ENCODE measurements at regions not wholly inside any gene's neighbourhood (a gene's known extent, or its start where the extent isn't known, plus 50 kb on each side); places are given as distances from the start of the nearest gene placed in this dataset.

DNA sequence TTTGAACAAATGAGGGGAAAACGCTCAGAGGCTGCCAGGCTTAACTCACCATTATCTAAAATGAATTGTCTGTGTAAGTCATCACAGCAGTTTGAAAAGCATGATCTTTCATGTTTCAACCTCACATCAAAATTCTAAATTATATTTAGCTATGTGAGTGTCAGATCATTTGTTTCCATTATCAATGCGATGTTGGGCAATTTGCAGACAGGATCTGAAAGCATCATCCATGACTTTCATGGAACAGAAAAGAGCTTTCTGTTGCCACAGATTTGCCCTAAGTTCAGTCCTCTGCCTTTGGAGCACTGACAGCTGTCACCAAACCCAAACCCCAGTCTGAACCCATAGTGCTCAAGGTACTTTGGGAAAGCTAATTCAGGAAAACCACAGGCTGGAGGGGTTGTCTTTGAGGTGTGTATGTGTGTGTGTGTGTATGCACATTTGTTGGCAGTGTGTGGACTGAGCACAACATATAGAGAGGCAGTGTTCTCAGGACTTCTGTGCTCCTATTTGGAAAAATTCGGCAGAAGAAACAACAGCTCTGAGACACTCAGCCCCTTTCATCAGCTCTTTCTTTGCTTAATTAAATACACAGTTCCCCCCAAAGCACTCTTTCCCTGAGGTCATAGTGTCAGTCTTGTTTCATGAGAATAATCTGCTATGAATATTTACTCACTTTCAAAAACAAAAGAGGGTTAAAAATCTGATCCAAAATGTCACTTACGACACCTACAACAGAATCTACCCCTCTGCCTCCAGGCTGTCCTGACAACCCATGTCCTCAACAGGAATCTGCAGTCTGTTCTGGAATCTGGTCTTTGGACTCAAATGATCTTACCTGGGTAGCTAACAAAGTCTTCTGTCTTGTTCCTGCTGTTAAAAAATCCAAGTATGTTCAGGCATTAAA, 188.5 kb upstream of the KLF14 start:
- TF ChIP-seq, protein P1, sequence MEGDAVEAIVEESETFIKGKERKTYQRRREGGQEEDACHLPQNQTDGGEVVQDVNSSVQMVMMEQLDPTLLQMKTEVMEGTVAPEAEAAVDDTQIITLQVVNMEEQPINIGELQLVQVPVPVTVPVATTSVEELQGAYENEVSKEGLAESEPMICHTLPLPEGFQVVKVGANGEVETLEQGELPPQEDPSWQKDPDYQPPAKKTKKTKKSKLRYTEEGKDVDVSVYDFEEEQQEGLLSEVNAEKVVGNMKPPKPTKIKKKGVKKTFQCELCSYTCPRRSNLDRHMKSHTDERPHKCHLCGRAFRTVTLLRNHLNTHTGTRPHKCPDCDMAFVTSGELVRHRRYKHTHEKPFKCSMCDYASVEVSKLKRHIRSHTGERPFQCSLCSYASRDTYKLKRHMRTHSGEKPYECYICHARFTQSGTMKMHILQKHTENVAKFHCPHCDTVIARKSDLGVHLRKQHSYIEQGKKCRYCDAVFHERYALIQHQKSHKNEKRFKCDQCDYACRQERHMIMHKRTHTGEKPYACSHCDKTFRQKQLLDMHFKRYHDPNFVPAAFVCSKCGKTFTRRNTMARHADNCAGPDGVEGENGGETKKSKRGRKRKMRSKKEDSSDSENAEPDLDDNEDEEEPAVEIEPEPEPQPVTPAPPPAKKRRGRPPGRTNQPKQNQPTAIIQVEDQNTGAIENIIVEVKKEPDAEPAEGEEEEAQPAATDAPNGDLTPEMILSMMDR (IDR thresholded peaks at IDR 0.05; ENCODE audit: low read depth, low read length): no peak
- in situ Hi-C loops (cut with HindIII; ENCODE audit: low sequenced_read_pairs): no loop called here
- DNase-seq (ENCODE audit: low read depth, low spot score): no peak
- H3K4me3 ChIP-seq (ENCODE audit: low read depth, low read length): no peak overlapping the region

DNA sequence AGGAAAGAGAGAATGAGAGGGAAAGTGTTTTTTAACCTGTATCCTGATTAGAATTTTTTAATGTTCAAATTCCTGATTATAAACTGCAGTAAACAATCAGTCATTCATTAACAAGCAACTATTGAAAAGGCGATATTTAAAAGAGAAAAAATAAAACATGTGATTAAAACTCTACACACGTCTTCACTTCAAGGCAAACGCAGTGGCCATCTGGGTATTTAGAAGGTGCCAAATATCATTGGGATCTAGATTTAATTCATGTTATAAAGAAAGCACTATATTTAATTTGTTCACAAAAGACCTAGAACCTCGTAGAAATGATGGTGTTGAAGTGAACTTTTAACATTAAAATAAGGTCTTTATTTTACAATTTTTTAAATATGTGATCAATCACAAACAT, 189.4 kb upstream of the KLF14 start:
- no peak overlapping the region for H3K4me3 ChIP-seq (ENCODE audit: low read depth, low read length)
- TF ChIP-seq, protein P1 (IDR thresholded peaks at IDR 0.05; ENCODE audit: low read depth, low read length): no peak
- DNase-seq (ENCODE audit: low read depth, low spot score): no peak
- in situ Hi-C loops (cut with HindIII; ENCODE audit: low sequenced_read_pairs): no loop called here

DNA sequence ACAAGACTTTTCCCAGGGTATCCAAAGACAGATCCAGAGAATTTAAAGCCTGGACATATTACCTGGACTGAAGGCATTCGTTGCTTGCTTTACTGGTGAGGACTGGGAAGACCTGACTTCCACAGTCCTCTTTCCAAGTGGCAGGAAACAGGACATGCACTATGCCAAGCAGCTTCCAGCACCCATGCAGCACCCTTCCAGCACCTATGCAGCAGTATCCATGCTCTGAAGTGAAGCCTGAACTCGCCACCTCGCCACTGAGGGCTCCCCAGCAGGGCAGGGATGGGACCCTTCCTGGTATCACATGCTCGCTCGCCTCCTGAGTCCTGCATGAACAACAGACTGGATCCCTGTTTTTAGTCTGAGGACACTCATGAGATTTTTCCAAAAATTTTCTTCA, 189.9 kb upstream of the KLF14 start:
- in situ Hi-C loops (cut with HindIII; ENCODE audit: low sequenced_read_pairs): no loop called here
- no peak for DNase-seq (ENCODE audit: low read depth, low spot score)
- TF ChIP-seq, protein P1 (IDR thresholded peaks at IDR 0.05; ENCODE audit: low read depth, low read length): no peak
- no peak overlapping the region for H3K4me3 ChIP-seq (ENCODE audit: low read depth, low read length)

DNA sequence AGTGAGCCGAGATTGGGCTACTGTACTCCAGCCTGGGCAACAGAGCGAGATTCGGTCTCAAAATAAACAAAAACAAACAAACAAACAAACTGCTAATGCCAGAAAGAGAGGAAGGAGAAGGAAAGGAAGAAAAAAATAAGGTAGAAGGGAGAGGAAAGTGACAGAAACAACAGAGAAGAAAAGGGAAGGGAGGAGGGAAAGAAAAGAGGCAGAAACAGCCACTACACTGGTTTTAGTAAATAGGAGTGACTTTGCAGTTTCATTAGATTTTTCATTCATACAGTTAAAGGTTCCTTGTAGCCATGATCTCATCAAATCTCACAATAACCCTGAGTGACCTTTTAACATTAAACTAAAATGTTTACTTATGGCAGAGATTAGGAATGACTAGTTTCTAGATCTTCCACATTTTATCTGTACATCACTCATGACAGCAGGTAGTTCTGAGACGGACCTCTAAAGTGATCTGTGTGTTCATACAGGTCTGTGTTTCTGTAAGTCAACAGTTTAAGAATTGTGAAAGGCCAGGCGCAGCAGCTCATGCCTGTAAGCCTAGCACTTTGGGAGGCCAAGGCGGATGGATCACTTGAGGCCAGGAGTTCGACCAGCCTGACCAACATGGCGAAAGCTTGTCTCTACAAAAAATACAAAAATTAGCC, 191.3 kb upstream of the KLF14 start:
- in situ Hi-C loops (cut with HindIII; ENCODE audit: low sequenced_read_pairs): no loop called here
- no peak for DNase-seq (ENCODE audit: low read depth, low spot score)
- H3K4me3 ChIP-seq (ENCODE audit: low read depth, low read length): no peak overlapping the region
- TF ChIP-seq, protein P1 (IDR thresholded peaks at IDR 0.05; ENCODE audit: low read depth, low read length): no peak

DNA sequence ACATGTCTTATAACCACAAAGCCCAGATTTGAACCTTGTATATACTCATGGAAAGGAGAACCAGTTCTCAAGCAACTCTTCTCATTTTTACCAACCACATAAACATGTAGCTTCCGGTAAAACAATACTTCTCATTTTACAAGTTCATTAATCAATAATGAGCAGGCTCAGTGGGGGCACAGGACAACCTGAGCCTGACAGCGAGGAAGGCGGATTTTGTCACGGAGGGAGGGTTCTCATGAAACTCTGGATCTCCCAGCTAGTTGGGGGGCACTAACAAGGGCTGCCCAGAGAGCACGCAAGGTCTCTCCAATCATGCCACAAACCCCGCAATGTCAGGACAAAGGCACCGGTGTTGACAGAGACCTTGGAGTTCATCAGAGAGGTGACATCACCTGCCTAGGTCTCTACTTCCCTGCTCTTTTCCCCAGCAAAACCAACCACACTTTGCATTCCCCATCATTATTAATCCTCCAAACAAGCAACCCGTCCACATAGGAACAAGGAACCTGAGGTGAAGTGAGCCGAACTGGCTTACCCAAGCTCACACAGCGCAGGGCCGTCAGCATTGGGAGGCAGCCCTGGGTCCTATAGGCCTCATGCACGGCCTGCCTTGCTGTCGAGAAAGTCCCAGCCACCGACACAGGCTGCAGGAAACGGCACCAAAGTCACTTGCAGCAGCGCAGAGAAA, 192.1 kb upstream of the KLF14 start:
- no peak overlapping the region for H3K4me3 ChIP-seq (ENCODE audit: low read depth, low read length)
- DNase-seq (ENCODE audit: low read depth, low spot score): no peak
- in situ Hi-C loops (cut with HindIII; ENCODE audit: low sequenced_read_pairs): no loop called here
- TF ChIP-seq, protein P1 (IDR thresholded peaks at IDR 0.05; ENCODE audit: low read depth, low read length): no peak

DNA sequence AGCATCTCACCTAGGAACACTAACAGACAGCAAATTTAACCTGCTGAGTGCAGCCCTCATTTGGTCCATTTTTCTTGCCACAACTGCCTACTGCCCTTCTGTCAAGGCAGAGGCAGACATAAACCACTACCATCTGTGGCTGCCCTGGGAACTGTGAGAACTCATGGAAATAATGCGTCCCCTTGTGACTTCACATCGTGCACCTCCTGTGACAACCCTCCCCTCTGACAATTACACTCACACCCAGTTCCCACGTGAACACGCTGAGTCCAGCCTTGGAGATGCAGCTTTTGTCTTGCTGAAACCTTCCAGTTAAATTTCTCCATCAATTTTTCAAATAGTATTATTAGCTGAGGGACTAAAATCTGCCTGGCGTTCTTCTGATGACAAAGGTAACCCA, 193.1 kb upstream of the KLF14 start:
- TF ChIP-seq, protein P1 (IDR thresholded peaks at IDR 0.05; ENCODE audit: low read depth, low read length): no peak
- no peak for DNase-seq (ENCODE audit: low read depth, low spot score)
- H3K4me3 ChIP-seq (ENCODE audit: low read depth, low read length): no peak overlapping the region
- in situ Hi-C loops (cut with HindIII; ENCODE audit: low sequenced_read_pairs): no loop called here
